ENCODE measurements at regions not wholly inside any gene's neighbourhood (a gene's known extent, or its start where the extent isn't known, plus 50 kb on each side); places are given as distances from the start of the nearest gene placed in this dataset.

GRCh38 chr5:124841829-124842712 lies 95.6 kb upstream of the ZNF608 start:
- no peak for DNase-seq

GRCh38 chr5:124842725-124843595 lies 96.5 kb upstream of the ZNF608 start:
- DNase-seq: no peak

- no peak for DNase-seq
Observed at GRCh38 chr5:124843596-124843899, 97.1 kb upstream of the ZNF608 start.

GRCh38 chr5:124844371-124844920 lies 98.0 kb upstream of the ZNF608 start:
- no peak for DNase-seq

GRCh38 chr5:124847907-124848306 lies 101.5 kb upstream of the ZNF608 start:
- no peak for DNase-seq

- no peak for DNase-seq
Observed at GRCh38 chr5:124849774-124850173, 103.3 kb upstream of the ZNF608 start.

GRCh38 chr5:124856726-124857125 lies 110.3 kb upstream of the ZNF608 start:
- no peak for DNase-seq

- no peak for DNase-seq
Observed at GRCh38 chr5:124858612-124859011, 112.2 kb upstream of the ZNF608 start.

- DNase-seq: no peak
Observed at GRCh38 chr5:124859027-124859426, 112.6 kb upstream of the ZNF608 start.

- DNase-seq: no peak
Observed at GRCh38 chr5:124859556-124860290, 113.3 kb upstream of the ZNF608 start.

- no peak for DNase-seq
Observed at GRCh38 chr5:124860291-124860655, 113.8 kb upstream of the ZNF608 start.

GRCh38 chr5:124865066-124865465 lies 118.6 kb upstream of the ZNF608 start:
- DNase-seq: no peak

- DNase-seq: no peak
Observed at GRCh38 chr5:124865603-124866354, 119.3 kb upstream of the ZNF608 start.

GRCh38 chr5:124866355-124867136 lies 120.1 kb upstream of the ZNF608 start:
- no peak for DNase-seq

- DNase-seq: no peak
Observed at GRCh38 chr5:124867137-124867704, 120.8 kb upstream of the ZNF608 start.

GRCh38 chr5:124868676-124869075 lies 122.2 kb upstream of the ZNF608 start:
- no peak for DNase-seq

- no peak for DNase-seq
Observed at GRCh38 chr5:124869426-124870033, 123.1 kb upstream of the ZNF608 start.

- no peak for DNase-seq
Observed at GRCh38 chr5:124870070-124870469, 123.6 kb upstream of the ZNF608 start.

- DNase-seq: no peak
Observed at GRCh38 chr5:124871303-124871702, 124.9 kb upstream of the ZNF608 start.

- DNase-seq: no peak
Observed at GRCh38 chr5:124872086-124872485, 125.6 kb upstream of the ZNF608 start.

GRCh38 chr5:124872615-124873014 lies 126.2 kb upstream of the ZNF608 start:
- DNase-seq: no peak

Data from NCI-H1930 (cell line).